ENCODE measurements at regions not wholly inside any gene's neighbourhood (a gene's known extent, or its start where the extent isn't known, plus 50 kb on each side); places are given as distances from the start of the nearest gene placed in this dataset.

DNA sequence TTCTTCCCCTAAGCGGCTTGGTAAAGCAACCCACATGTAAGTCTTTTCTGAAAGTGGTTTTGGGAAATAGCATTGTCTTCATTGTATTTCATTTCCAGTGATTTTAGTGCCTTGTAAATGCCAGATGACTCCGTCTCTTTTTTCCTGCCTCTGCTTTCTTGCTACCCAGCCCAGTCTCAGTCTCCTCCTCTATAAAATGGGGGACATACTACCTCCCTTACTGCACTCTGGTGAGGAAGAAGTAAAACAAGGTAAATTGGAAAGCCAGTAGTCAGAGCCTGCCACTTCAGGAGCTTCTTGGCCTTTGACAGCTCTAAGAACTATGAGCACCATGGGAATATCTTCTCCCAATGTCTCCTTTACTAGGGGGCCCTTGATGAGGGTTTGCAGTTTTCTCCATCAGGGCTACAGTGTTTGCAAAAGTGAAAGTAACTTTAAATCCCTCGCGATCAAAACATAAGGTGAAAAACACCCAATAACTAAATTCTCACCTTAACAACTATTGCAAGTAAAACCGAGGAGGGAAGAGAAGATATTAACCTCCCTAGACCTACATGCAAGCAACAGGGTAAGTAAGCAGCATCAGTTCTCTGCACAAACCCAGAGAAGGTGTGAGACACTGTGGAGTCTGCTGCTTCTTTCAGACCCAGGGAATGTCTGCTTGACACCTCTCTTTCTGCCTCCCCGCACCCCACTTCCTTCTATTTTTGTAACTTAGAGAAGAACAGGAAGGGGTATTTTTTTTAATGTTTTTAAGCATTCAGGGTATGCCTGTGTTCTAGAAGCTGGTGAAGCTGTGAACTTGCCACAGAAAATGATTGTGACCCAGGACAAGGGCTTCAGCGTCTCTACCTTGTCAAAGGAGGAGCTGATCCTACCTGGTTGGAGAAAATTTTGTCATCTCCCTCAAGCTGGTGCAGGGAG, 159.1 kb upstream of the EOMES start:
- TF ChIP-seq CTCF (IDR thresholded peaks at IDR 0.05) = no peak
- no peak for TF ChIP-seq POLR2A (IDR thresholded peaks at IDR 0.05)

Measured in adrenal gland (tissue), 5 donors.